Astrocyte (in vitro differentiated cells and primary cell): ENCODE measurements at regions not wholly inside any gene's neighbourhood (a gene's known extent, or its start where the extent isn't known, plus 50 kb on each side); places are given as distances from the start of the nearest gene placed in this dataset.

ENCODE experiments used
- DNase-seq: peaks from one replicate; pipeline ENCODE4 v3.0.0-alpha.2; 2010; ENCODE audit warnings: low read depth
- FAIRE-seq: peaks from 2 replicates; lab custom pipeline; 2011; peaks lifted over from hg19 to GRCh38; lab: Jason Lieb, UNC
- H2AFZ ChIP-seq: 2 replicates; pipeline ENCODE4 v1.6.0; 2012; ENCODE audit warnings: low read depth, low read length, inconsistent platforms
- H3K27ac ChIP-seq: 2 replicates; pipeline ENCODE4 v1.5.1; 2011; ENCODE audit warnings: low read depth, low read length, inconsistent platforms
- H3K27me3 ChIP-seq: 2 replicates; pipeline ENCODE4 v1.6.0; 2011; ENCODE audit warnings: low read length, inconsistent platforms; ENCODE audit not compliant: insufficient read depth
- H3K36me3 ChIP-seq: 2 replicates; pipeline ENCODE4 v1.5.1; 2011; ENCODE audit warnings: low read length, inconsistent platforms; ENCODE audit not compliant: insufficient read depth
- H3K4me1 ChIP-seq: 2 replicates; pipeline ENCODE4 v1.5.1; 2011; ENCODE audit warnings: low read length, inconsistent platforms; ENCODE audit not compliant: insufficient read depth
- H3K4me2 ChIP-seq: 2 replicates; pipeline ENCODE4 v1.6.0; 2012; ENCODE audit warnings: low read length, inconsistent platforms
- H3K4me3 ChIP-seq: 2 replicates; pipeline ENCODE4 v1.5.1; 2011; ENCODE audit warnings: low read depth, mild to moderate bottlenecking, low read length, inconsistent platforms; ENCODE audit not compliant: insufficient read depth
- H3K79me2 ChIP-seq: 2 replicates; pipeline ENCODE4 v1.6.0; 2012; ENCODE audit warnings: mild to moderate bottlenecking, low read length, inconsistent platforms; ENCODE audit not compliant: insufficient read depth
- H3K9ac ChIP-seq: 2 replicates; pipeline ENCODE4 v1.6.0; 2012; ENCODE audit warnings: mild to moderate bottlenecking, low read length, inconsistent platforms
- H3K9me3 ChIP-seq: 2 replicates; pipeline ENCODE4 v1.5.1; 2012; ENCODE audit warnings: low read depth, mild to moderate bottlenecking, low read length, inconsistent platforms; ENCODE audit not compliant: insufficient read depth
- H4K20me1 ChIP-seq: 2 replicates; pipeline ENCODE4 v1.6.0; 2012; ENCODE audit warnings: low read length, inconsistent platforms; ENCODE audit not compliant: insufficient read depth
- H3K27ac Mint-ChIP-seq: one replicate; pipeline ENCODE4 v1.8.0; 2021; ENCODE audit warnings: mild to moderate bottlenecking, mixed read lengths; ENCODE audit not compliant: unreplicated experiment
- H3K27me3 Mint-ChIP-seq: one replicate; pipeline ENCODE4 v1.8.0; 2021; ENCODE audit warnings: low read depth, mixed read lengths; ENCODE audit not compliant: unreplicated experiment
- H3K36me3 Mint-ChIP-seq: one replicate; pipeline ENCODE4 v1.8.0; 2021; ENCODE audit warnings: low read depth, mixed read lengths; ENCODE audit not compliant: unreplicated experiment
- H3K4me1 Mint-ChIP-seq: one replicate; pipeline ENCODE4 v1.8.0; 2021; ENCODE audit warnings: low read depth, mixed read lengths; ENCODE audit not compliant: unreplicated experiment
- H3K4me3 Mint-ChIP-seq: one replicate; pipeline ENCODE4 v1.8.0; 2021; ENCODE audit warnings: mild to moderate bottlenecking, moderate library complexity, mixed read lengths; ENCODE audit not compliant: unreplicated experiment
- H3K9me3 Mint-ChIP-seq: one replicate; pipeline ENCODE4 v1.8.0; 2021; ENCODE audit warnings: mild to moderate bottlenecking, mixed read lengths; ENCODE audit not compliant: unreplicated experiment
- CTCF ChIP-seq: IDR thresholded peaks from 2 replicates; pipeline ENCODE4 v1.5.1; 2011; ENCODE audit warnings: low read depth, mild to moderate bottlenecking, inconsistent platforms, low read length, moderate library complexity; ENCODE audit not compliant: insufficient read depth
- EZH2 ChIP-seq: IDR thresholded peaks from 2 replicates; pipeline ENCODE4 v1.6.1; 2012; ENCODE audit warnings: mild to moderate bottlenecking, low read length, inconsistent platforms; ENCODE audit not compliant: insufficient read depth

- Histone ChIP-seq H3K79me2 (no peaks in the 10 kb centered on the region), H3K27ac (no peak overlapping the region), H4K20me1 (no peaks in the 10 kb centered on the region), H3K4me1 (no peaks in the 10 kb centered on the region), H3K4me3 (no peak overlapping the region), H3K4me2 (no peak overlapping the region), H2AFZ (no peak overlapping the region), H3K9me3 (no peaks in the 10 kb centered on the region), H3K9ac (no peak overlapping the region), H3K27me3 (no peaks in the 10 kb centered on the region), H3K36me3 (no peaks in the 10 kb centered on the region)
- no peak overlapping the region for H3K4me3 Mint-ChIP-seq
- DNase-seq (no peak), FAIRE-seq (no peak)
- no peaks in the 10 kb centered on the region for H3K36me3 Mint-ChIP-seq
- no peaks in the 10 kb centered on the region for H3K4me1 Mint-ChIP-seq
- no peaks in the 10 kb centered on the region for H3K27me3 Mint-ChIP-seq
- TF ChIP-seq CTCF (no peak), EZH2 (no peak)
- no peaks in the 10 kb centered on the region for H3K9me3 Mint-ChIP-seq
- H3K27ac Mint-ChIP-seq: no peak overlapping the region
Measured at GRCh38 chr17:12445331-12445730, 220.4 kb upstream of the MYOCD start.

GRCh38 chr17:12457493-12457892 is 208.2 kb upstream of the MYOCD start:
- Histone ChIP-seq H3K27me3 (no peaks in the 10 kb centered on the region), H3K27ac (peak overlapping the region; percentile 3), H3K9ac (no peak overlapping the region), H2AFZ (no peak overlapping the region), H3K4me3 (no peak overlapping the region), H3K9me3 (no peaks in the 10 kb centered on the region), H3K36me3 (no peaks in the 10 kb centered on the region), H3K4me1 (no peaks in the 10 kb centered on the region), H3K4me2 (no peak overlapping the region), H4K20me1 (no peaks in the 10 kb centered on the region), H3K79me2 (no peaks in the 10 kb centered on the region)
- TF ChIP-seq CTCF: no peak
- no peak for TF ChIP-seq EZH2
- DNase-seq (peak; percentile 13), FAIRE-seq (no peak)
- Mint-ChIP-seq H3K36me3 (no peaks in the 10 kb centered on the region), H3K4me3 (no peak overlapping the region), H3K27ac (peak overlapping the region; percentile 86), H3K4me1 (peaks cover 8% of the 10 kb centered on the region), H3K27me3 (no peaks in the 10 kb centered on the region), H3K9me3 (peaks cover 7% of the 10 kb centered on the region)

GRCh38 chr17:12459736-12460135 is 206.0 kb upstream of the MYOCD start:
- Histone ChIP-seq H3K27me3 (no peaks in the 10 kb centered on the region), H3K4me2 (no peak overlapping the region), H4K20me1 (no peaks in the 10 kb centered on the region), H3K27ac (no peak overlapping the region), H3K36me3 (no peaks in the 10 kb centered on the region), H3K4me3 (no peak overlapping the region), H3K79me2 (no peaks in the 10 kb centered on the region), H3K9ac (no peak overlapping the region), H2AFZ (no peak overlapping the region), H3K9me3 (no peaks in the 10 kb centered on the region), H3K4me1 (no peaks in the 10 kb centered on the region)
- DNase-seq (no peak), FAIRE-seq (no peak)
- peaks cover 10% of the 10 kb centered on the region for H3K4me1 Mint-ChIP-seq
- H3K36me3 Mint-ChIP-seq: no peaks in the 10 kb centered on the region
- H3K4me3 Mint-ChIP-seq: no peak overlapping the region
- no peak for TF ChIP-seq EZH2
- no peak for TF ChIP-seq CTCF
- no peak overlapping the region for H3K27ac Mint-ChIP-seq
- H3K27me3 Mint-ChIP-seq: no peaks in the 10 kb centered on the region
- H3K9me3 Mint-ChIP-seq: peaks cover 7% of the 10 kb centered on the region
